HEK293 (cell line): ENCODE measurements at regions not wholly inside any gene's neighbourhood (a gene's known extent, or its start where the extent isn't known, plus 50 kb on each side); places are given as distances from the start of the nearest gene placed in this dataset.

Experiments used
- CTCF ChIA-PET: fragments of 350-600 bp; formaldehyde crosslinking; extraction: SDS; loops from one replicate; lab custom pipeline; 2021; ENCODE audit warnings: antibody characterized with exemption; lab: Yijun Ruan, JAX
- POLR2A ChIA-PET: fragments of 300-600 bp; formaldehyde crosslinking; extraction: SDS; loops from one replicate; lab custom pipeline; 2020; ENCODE audit warnings: antibody characterized with exemption, inconsistent platforms; lab: Yijun Ruan, JAX
- H3K27ac ChIP-seq: fragments of 200-500 bp; sonication (Bioruptor generic); 2 replicates; pipeline ENCODE4 v1.5.1; 2014; ENCODE audit warnings: low read depth, low read length, control low read depth, inconsistent platforms; ENCODE audit errors: extremely low read depth
- H3K36me3 ChIP-seq, 2 experiments: fragments of 200-500 bp in 1 of 2; sonication (Bioruptor generic) in 1 of 2; 1 replicate in 1 of 2; 2 replicates in 1 of 2; pipeline ENCODE4 v1.5.1; 2014 to 2017; ENCODE audit warnings: inconsistent platforms in 2 of 2, low read length in 2 of 2; ENCODE audit not compliant: control insufficient read depth in 2 of 2, insufficient read depth in 1 of 2
- H3K4me1 ChIP-seq: fragments of 200-500 bp; sonication (Bioruptor generic); 2 replicates; pipeline ENCODE4 v1.5.1; 2014; ENCODE audit warnings: mild to moderate bottlenecking, low read length, inconsistent platforms; ENCODE audit not compliant: control insufficient read depth, insufficient read depth
- H3K4me3 ChIP-seq: 2 replicates; pipeline ENCODE4 v1.5.1; 2011; ENCODE audit warnings: low read depth, mild to moderate bottlenecking, control low read depth, low read length, moderate library complexity
- H3K9me3 ChIP-seq: fragments of 200-500 bp; sonication (Bioruptor generic); 2 replicates; pipeline ENCODE4 v1.5.1; 2014; ENCODE audit warnings: low read depth, low read length, inconsistent platforms; ENCODE audit not compliant: control insufficient read depth, insufficient read depth
- GLI2 ChIP-seq: fragments of 450-650 bp; formaldehyde crosslinking; IDR thresholded peaks from 2 replicates; pipeline ENCODE4; 2017; ENCODE audit warnings: missing biosample characterization, missing genetic modification characterization, low read depth, borderline replicate concordance
- SP3 ChIP-seq: fragments of 450-650 bp; formaldehyde crosslinking; IDR thresholded peaks from 2 replicates; pipeline ENCODE4 v1.5.1; 2016; ENCODE audit warnings: missing biosample characterization, missing genetic modification characterization
- SP7 ChIP-seq: fragments of 450-650 bp; formaldehyde crosslinking; IDR thresholded peaks from 2 replicates; pipeline ENCODE4 v1.5.1; 2016; ENCODE audit warnings: missing biosample characterization, missing genetic modification characterization
- TCF7L2 ChIP-seq: IDR thresholded peaks from 2 replicates; pipeline ENCODE4 v1.6.1; 2011; ENCODE audit warnings: low read depth, mild to moderate bottlenecking, inconsistent platforms, low read length, moderate library complexity, borderline replicate concordance
- YY1 ChIP-seq: fragments of 450-650 bp; formaldehyde crosslinking; IDR thresholded peaks from 2 replicates; pipeline ENCODE4 v1.5.1; 2018; ENCODE audit warnings: missing biosample characterization, missing genetic modification characterization
- ZFP37 ChIP-seq: fragments of 450-650 bp; formaldehyde crosslinking; IDR thresholded peaks from 2 replicates; pipeline ENCODE4 v1.5.1; 2016; ENCODE audit warnings: missing biosample characterization, missing genetic modification characterization
- ZNF121 ChIP-seq: fragments of 450-650 bp; formaldehyde crosslinking; IDR thresholded peaks from 2 replicates; pipeline ENCODE4 v1.5.1; 2016; ENCODE audit warnings: missing biosample characterization, missing genetic modification characterization
- ZNF157 ChIP-seq: fragments of 450-650 bp; formaldehyde crosslinking; IDR thresholded peaks from 2 replicates; pipeline ENCODE4 v1.5.1; 2016; ENCODE audit warnings: missing biosample characterization, missing genetic modification characterization
- ZNF169 ChIP-seq: fragments of 450-650 bp; formaldehyde crosslinking; IDR thresholded peaks from 2 replicates; pipeline ENCODE4 v1.5.1; 2016; ENCODE audit warnings: missing biosample characterization, missing genetic modification characterization
- ZNF266 ChIP-seq: fragments of 450-650 bp; formaldehyde crosslinking; IDR thresholded peaks from 2 replicates; pipeline ENCODE4 v1.5.1; 2016; ENCODE audit warnings: missing biosample characterization, missing genetic modification characterization, low read depth
- ZNF596 ChIP-seq: fragments of 450-650 bp; IDR thresholded peaks from 2 replicates; pipeline ENCODE4 v1.5.0; 2018; ENCODE audit warnings: missing biosample characterization, mild to moderate bottlenecking, missing genetic modification characterization, moderate library complexity
- TF ChIP-seq, protein P1 (sequence below): fragments of 450-650 bp; formaldehyde crosslinking; IDR thresholded peaks from 2 replicates; pipeline ENCODE4 v1.5.1; 2016; ENCODE audit warnings: missing biosample characterization, missing genetic modification characterization
- TF ChIP-seq, protein P2 (sequence below): fragments of 450-650 bp; formaldehyde crosslinking; IDR thresholded peaks from 2 replicates; pipeline ENCODE4 v1.5.1; 2016; ENCODE audit warnings: missing biosample characterization, missing genetic modification characterization
- TF ChIP-seq, protein P3 (sequence below): fragments of 450-650 bp; formaldehyde crosslinking; IDR thresholded peaks from 2 replicates; pipeline ENCODE4 v1.5.1; 2017; ENCODE audit warnings: missing biosample characterization, missing genetic modification characterization
- TF ChIP-seq, protein P4 (sequence below): fragments of 450-650 bp; formaldehyde crosslinking; IDR thresholded peaks from 2 replicates; pipeline ENCODE4 v1.5.1; 2016; ENCODE audit warnings: missing biosample characterization, missing genetic modification characterization
- TF ChIP-seq, protein P5 (sequence below): fragments of 450-650 bp; formaldehyde crosslinking; IDR thresholded peaks from 2 replicates; pipeline ENCODE4 v1.5.1; 2017; ENCODE audit warnings: missing biosample characterization, missing genetic modification characterization
- TF ChIP-seq, protein P6 (sequence below): fragments of 450-650 bp; formaldehyde crosslinking; IDR thresholded peaks from 2 replicates; pipeline ENCODE4 v1.5.1; 2016; ENCODE audit warnings: missing biosample characterization, missing genetic modification characterization
- TF ChIP-seq, protein P7 (sequence below): fragments of 450-650 bp; IDR thresholded peaks from 2 replicates; pipeline ENCODE4 v1.5.1; 2018; ENCODE audit warnings: missing biosample characterization, mild to moderate bottlenecking, missing genetic modification characterization
- TF ChIP-seq, protein P8 (sequence below): fragments of 450-650 bp; formaldehyde crosslinking; IDR thresholded peaks from 2 replicates; pipeline ENCODE4 v1.5.1; 2017; ENCODE audit warnings: missing biosample characterization, missing genetic modification characterization

DNA sequence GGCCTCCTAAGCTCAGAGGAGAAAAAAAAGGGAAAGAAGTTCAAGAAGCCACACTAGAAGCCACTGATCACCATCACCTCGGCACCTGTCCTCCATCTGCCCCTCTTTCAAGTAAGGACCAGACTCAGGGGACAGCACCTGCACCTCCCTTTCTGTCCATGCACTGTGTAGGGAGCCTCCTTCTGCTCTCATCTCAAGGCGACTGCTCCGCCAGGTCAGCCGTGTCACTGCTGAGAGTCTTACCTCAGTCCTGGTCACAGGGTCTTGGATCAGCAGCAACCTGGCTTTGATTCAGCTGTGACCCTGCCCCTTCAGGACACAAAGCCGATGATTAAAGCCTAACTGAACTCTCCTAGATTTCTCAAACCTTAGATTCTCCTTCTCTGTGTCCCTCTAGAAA lies 101.5 kb downstream of the ZNF280B start:
- no peaks in the 10 kb centered on the region for H3K36me3 ChIP-seq
- H3K4me1 ChIP-seq, result no peaks in the 10 kb centered on the region
- no peaks in the 10 kb centered on the region for H3K9me3 ChIP-seq
- H3K27ac ChIP-seq, result no peak overlapping the region
- TF ChIP-seq, protein P1, sequence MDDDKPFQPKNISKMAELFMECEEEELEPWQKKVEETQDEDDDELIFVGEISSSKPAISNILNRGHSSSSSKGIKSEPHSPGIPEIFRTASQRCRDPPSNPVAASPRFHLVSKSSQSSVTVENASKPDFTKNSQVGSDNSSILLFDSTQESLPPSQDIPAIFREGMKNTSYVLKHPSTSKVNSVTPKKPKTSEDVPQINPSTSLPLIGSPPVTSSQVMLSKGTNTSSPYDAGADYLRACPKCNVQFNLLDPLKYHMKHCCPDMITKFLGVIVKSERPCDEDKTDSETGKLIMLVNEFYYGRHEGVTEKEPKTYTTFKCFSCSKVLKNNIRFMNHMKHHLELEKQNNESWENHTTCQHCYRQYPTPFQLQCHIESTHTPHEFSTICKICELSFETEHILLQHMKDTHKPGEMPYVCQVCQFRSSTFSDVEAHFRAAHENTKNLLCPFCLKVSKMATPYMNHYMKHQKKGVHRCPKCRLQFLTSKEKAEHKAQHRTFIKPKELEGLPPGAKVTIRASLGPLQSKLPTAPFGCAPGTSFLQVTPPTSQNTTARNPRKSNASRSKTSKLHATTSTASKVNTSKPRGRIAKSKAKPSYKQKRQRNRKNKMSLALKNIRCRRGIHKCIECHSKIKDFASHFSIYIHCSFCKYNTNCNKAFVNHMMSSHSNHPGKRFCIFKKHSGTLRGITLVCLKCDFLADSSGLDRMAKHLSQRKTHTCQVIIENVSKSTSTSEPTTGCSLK, result no peak
- TF ChIP-seq ZNF121, result no peak
- no peak for TF ChIP-seq TCF7L2
- TF ChIP-seq, protein P2, sequence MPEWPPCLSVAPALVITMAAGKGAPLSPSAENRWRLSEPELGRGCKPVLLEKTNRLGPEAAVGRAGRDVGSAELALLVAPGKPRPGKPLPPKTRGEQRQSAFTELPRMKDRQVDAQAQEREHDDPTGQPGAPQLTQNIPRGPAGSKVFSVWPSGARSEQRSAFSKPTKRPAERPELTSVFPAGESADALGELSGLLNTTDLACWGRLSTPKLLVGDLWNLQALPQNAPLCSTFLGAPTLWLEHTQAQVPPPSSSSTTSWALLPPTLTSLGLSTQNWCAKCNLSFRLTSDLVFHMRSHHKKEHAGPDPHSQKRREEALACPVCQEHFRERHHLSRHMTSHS (tag by site-specific recombination), result no peak
- TF ChIP-seq GLI2, result no peak
- no peak for TF ChIP-seq ZNF266 (tag by site-specific recombination)
- no peak for TF ChIP-seq ZNF596 (tag by site-specific recombination)
- TF ChIP-seq, protein P3, sequence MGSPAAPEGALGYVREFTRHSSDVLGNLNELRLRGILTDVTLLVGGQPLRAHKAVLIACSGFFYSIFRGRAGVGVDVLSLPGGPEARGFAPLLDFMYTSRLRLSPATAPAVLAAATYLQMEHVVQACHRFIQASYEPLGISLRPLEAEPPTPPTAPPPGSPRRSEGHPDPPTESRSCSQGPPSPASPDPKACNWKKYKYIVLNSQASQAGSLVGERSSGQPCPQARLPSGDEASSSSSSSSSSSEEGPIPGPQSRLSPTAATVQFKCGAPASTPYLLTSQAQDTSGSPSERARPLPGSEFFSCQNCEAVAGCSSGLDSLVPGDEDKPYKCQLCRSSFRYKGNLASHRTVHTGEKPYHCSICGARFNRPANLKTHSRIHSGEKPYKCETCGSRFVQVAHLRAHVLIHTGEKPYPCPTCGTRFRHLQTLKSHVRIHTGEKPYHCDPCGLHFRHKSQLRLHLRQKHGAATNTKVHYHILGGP, result no peak
- no peak for TF ChIP-seq SP3 (tag by site-specific recombination)
- no peak for TF ChIP-seq ZNF169 (tag by site-specific recombination)
- TF ChIP-seq ZFP37 (tag by site-specific recombination), result no peak
- no peak for TF ChIP-seq YY1 (tag by site-specific recombination)
- TF ChIP-seq, protein P4, sequence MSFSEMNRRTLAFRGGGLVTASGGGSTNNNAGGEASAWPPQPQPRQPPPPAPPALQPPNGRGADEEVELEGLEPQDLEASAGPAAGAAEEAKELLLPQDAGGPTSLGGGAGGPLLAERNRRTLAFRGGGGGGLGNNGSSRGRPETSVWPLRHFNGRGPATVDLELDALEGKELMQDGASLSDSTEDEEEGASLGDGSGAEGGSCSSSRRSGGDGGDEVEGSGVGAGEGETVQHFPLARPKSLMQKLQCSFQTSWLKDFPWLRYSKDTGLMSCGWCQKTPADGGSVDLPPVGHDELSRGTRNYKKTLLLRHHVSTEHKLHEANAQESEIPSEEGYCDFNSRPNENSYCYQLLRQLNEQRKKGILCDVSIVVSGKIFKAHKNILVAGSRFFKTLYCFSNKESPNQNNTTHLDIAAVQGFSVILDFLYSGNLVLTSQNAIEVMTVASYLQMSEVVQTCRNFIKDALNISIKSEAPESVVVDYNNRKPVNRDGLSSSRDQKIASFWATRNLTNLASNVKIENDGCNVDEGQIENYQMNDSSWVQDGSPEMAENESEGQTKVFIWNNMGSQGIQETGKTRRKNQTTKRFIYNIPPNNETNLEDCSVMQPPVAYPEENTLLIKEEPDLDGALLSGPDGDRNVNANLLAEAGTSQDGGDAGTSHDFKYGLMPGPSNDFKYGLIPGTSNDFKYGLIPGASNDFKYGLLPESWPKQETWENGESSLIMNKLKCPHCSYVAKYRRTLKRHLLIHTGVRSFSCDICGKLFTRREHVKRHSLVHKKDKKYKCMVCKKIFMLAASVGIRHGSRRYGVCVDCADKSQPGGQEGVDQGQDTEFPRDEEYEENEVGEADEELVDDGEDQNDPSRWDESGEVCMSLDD (tag by site-specific recombination), result no peak
- H3K4me3 ChIP-seq, result no peak overlapping the region
- POLR2A ChIA-PET, result no interaction called here
- CTCF ChIA-PET, result interaction anchor here (0.6 to 9.3 kb wide), 7 partner anchors 15 to 180 kb away, joined by 3 to 59 read pairs (median 4); no protein-coding TSS in a partner anchor

DNA sequence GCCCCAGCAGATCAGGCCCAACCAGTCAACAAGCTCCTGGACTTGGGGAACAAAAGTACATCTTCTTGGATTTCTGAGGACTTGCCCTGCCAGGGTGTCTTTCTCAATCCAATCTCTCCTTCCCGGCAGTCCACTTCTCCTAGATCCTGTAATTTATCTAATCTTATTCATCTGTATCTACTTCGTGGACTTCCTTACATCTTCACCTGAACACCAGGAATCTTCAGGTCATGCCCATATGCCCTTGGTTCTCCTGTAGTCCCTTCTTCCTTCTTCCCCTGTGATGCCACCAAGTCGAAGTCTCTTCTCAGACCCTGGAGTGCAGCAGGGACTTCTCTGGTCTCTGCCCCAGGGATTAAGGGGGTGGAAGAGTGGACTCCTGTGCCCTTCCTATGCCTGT lies 100.3 kb downstream of the ZNF280B start:
- ChIA-PET POLR2A (no interaction called here), CTCF (interaction anchor here (0.5 to 9.3 kb wide), 15 partner anchors 10 to 546 kb away, joined by 3 to 59 read pairs (median 4); partner anchors contain the start of gene ZNF280B)
- no peak overlapping the region for H3K4me3 ChIP-seq
- no peaks in the 10 kb centered on the region for H3K9me3 ChIP-seq
- H3K27ac ChIP-seq, result no peak overlapping the region
- no peaks in the 10 kb centered on the region for H3K4me1 ChIP-seq
- no peaks in the 10 kb centered on the region for H3K36me3 ChIP-seq
- TF ChIP-seq ZNF157 (no peak), YY1 (tag by site-specific recombination) (no peak), SP7 (tag by site-specific recombination) (no peak)
- TF ChIP-seq, protein P5, sequence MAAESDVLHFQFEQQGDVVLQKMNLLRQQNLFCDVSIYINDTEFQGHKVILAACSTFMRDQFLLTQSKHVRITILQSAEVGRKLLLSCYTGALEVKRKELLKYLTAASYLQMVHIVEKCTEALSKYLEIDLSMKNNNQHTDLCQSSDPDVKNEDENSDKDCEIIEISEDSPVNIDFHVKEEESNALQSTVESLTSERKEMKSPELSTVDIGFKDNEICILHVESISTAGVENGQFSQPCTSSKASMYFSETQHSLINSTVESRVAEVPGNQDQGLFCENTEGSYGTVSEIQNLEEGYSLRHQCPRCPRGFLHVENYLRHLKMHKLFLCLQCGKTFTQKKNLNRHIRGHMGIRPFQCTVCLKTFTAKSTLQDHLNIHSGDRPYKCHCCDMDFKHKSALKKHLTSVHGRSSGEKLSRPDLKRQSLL (tag by site-specific recombination), result no peak
- TF ChIP-seq, protein P3, result no peak
- TF ChIP-seq, protein P6, sequence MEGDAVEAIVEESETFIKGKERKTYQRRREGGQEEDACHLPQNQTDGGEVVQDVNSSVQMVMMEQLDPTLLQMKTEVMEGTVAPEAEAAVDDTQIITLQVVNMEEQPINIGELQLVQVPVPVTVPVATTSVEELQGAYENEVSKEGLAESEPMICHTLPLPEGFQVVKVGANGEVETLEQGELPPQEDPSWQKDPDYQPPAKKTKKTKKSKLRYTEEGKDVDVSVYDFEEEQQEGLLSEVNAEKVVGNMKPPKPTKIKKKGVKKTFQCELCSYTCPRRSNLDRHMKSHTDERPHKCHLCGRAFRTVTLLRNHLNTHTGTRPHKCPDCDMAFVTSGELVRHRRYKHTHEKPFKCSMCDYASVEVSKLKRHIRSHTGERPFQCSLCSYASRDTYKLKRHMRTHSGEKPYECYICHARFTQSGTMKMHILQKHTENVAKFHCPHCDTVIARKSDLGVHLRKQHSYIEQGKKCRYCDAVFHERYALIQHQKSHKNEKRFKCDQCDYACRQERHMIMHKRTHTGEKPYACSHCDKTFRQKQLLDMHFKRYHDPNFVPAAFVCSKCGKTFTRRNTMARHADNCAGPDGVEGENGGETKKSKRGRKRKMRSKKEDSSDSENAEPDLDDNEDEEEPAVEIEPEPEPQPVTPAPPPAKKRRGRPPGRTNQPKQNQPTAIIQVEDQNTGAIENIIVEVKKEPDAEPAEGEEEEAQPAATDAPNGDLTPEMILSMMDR (tag by site-specific recombination), result no peak
- TF ChIP-seq, protein P7, sequence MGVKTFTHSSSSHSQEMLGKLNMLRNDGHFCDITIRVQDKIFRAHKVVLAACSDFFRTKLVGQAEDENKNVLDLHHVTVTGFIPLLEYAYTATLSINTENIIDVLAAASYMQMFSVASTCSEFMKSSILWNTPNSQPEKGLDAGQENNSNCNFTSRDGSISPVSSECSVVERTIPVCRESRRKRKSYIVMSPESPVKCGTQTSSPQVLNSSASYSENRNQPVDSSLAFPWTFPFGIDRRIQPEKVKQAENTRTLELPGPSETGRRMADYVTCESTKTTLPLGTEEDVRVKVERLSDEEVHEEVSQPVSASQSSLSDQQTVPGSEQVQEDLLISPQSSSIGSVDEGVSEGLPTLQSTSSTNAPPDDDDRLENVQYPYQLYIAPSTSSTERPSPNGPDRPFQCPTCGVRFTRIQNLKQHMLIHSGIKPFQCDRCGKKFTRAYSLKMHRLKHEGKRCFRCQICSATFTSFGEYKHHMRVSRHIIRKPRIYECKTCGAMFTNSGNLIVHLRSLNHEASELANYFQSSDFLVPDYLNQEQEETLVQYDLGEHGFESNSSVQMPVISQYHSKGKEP (tag by site-specific recombination), result no peak
- TF ChIP-seq, protein P8, sequence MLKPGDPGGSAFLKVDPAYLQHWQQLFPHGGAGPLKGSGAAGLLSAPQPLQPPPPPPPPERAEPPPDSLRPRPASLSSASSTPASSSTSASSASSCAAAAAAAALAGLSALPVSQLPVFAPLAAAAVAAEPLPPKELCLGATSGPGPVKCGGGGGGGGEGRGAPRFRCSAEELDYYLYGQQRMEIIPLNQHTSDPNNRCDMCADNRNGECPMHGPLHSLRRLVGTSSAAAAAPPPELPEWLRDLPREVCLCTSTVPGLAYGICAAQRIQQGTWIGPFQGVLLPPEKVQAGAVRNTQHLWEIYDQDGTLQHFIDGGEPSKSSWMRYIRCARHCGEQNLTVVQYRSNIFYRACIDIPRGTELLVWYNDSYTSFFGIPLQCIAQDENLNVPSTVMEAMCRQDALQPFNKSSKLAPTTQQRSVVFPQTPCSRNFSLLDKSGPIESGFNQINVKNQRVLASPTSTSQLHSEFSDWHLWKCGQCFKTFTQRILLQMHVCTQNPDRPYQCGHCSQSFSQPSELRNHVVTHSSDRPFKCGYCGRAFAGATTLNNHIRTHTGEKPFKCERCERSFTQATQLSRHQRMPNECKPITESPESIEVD (tag by site-specific recombination), result no peak
